K562 (cell line): ENCODE measurements at regions not wholly inside any gene's neighbourhood (a gene's known extent, or its start where the extent isn't known, plus 50 kb on each side); places are given as distances from the start of the nearest gene placed in this dataset.

ENCODE experiments used
- HCFC1 ChIP-seq: IDR thresholded peaks from 2 replicates; pipeline ENCODE4 v1.6.1; 2012; ENCODE audit warnings: low read depth, low read length, improper control_type of control experiment
- RFX1 ChIP-seq: fragments of 450-650 bp; IDR thresholded peaks from 2 replicates; pipeline ENCODE4 v1.6.1; 2016; ENCODE audit warnings: mild to moderate bottlenecking, moderate library complexity
- ZBTB49 ChIP-seq: sonication (generic); formaldehyde crosslinking; IDR thresholded peaks from 2 replicates; pipeline ENCODE4 v1.8.0; 2022; ENCODE audit warnings: missing genetic modification reagents, mild to moderate bottlenecking, borderline replicate concordance

DNA sequence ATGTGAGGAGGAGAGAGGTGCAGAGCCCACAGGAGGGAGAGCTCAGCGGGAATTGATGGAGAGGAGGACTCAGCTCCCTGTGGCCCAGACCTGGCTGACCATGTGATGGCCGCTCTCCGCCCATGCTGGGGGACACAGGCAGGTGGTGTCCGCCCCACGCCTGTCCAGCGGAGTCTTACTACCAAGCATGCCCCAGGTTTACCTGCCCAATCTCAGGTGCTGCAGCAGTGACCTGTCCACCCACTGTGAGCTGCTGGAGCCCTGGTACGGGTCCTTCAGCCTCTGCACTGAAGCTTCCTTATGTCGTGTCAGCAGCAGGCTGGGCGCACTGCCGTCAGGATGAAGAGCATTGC, 170.8 kb downstream of the RTP5 start:
- TF ChIP-seq RFX1: no peak
- TF ChIP-seq ZBTB49 (CRISPR knock-in tag): no peak
- no peak for TF ChIP-seq HCFC1
